Hepatocyte (in vitro differentiated cells): ENCODE measurements at regions not wholly inside any gene's neighbourhood (a gene's known extent, or its start where the extent isn't known, plus 50 kb on each side); places are given as distances from the start of the nearest gene placed in this dataset.

ENCODE experiments used
- EZH2 ChIP-seq: fragments of 200-600 bp; sonication (generic); IDR thresholded peaks from 2 replicates; pipeline ENCODE4 v1.6.1; 2016; ENCODE audit warnings: antibody characterized with exemption, mild to moderate bottlenecking, borderline replicate concordance
- EZH2phosphoT487 ChIP-seq: fragments of 200-600 bp; sonication (generic); IDR thresholded peaks from one replicate; pipeline ENCODE4 v1.6.1; 2018; ENCODE audit warnings: antibody characterized with exemption, mild to moderate bottlenecking, low read depth, moderate library complexity; ENCODE audit not compliant: unreplicated experiment, severe bottlenecking
- TF ChIP-seq, protein P1 (sequence below): fragments of 200-600 bp; sonication (generic); IDR thresholded peaks from 2 replicates; pipeline ENCODE4 v1.5.1; 2016; ENCODE audit warnings: antibody characterized with exemption, mild to moderate bottlenecking; ENCODE audit not compliant: poor library complexity

DNA sequence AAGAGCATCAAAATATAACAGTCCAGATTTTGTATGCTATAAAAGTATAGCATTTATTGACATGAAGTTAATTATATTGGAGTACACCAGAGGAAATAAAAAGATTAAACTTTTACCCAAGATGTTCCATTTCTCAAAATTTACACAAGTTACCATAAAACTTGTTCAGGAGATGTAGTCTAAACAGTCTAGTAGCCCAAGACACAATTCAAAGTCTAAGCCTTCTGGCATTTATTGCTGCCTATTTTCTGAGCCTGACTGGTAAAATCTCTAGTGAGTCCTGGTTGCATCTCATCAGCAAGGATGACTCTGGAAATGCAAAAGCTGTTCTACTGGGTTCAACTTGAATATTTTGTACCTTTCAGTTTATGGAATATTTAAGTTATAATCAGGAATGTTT lies 468.7 kb downstream of the PDCD6IP start:
- TF ChIP-seq, protein P1, sequence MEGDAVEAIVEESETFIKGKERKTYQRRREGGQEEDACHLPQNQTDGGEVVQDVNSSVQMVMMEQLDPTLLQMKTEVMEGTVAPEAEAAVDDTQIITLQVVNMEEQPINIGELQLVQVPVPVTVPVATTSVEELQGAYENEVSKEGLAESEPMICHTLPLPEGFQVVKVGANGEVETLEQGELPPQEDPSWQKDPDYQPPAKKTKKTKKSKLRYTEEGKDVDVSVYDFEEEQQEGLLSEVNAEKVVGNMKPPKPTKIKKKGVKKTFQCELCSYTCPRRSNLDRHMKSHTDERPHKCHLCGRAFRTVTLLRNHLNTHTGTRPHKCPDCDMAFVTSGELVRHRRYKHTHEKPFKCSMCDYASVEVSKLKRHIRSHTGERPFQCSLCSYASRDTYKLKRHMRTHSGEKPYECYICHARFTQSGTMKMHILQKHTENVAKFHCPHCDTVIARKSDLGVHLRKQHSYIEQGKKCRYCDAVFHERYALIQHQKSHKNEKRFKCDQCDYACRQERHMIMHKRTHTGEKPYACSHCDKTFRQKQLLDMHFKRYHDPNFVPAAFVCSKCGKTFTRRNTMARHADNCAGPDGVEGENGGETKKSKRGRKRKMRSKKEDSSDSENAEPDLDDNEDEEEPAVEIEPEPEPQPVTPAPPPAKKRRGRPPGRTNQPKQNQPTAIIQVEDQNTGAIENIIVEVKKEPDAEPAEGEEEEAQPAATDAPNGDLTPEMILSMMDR: no peak
- TF ChIP-seq EZH2: no peak
- TF ChIP-seq EZH2phosphoT487: no peak
